SKM-1 treated with dmso at 0.1 percent for 144 hours (cell line): ENCODE measurements at regions not wholly inside any gene's neighbourhood (a gene's known extent, or its start where the extent isn't known, plus 50 kb on each side); places are given as distances from the start of the nearest gene placed in this dataset.

ENCODE experiments used
- DNase-seq: peaks from one replicate; lab custom pipeline; 2025; ENCODE audit not compliant: unreplicated experiment; lab: John Stamatoyannopoulos, UW

GRCh38 chr9:17967731-17968130 is 388.9 kb downstream of the SH3GL2 start:
- no peak for DNase-seq

DNA sequence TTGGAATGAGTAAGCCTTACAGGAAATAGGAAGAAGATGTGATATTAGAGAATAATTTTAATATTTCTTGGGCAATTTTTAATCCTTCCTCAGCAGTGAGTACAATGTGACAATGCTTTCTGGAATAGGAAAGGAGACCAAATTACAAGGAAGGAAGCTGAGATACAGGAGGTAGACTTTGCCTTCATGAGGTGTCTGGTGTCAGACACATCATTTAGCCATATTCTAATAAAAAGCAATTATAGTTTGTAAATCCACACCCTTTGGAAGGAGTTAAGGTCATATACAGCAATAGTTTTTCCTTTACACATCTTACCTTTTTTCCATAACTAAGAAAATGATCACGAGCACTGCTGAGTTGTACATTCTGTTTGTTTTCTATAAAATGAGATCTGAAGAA is 390.4 kb downstream of the SH3GL2 start:
- DNase-seq = no peak

DNA sequence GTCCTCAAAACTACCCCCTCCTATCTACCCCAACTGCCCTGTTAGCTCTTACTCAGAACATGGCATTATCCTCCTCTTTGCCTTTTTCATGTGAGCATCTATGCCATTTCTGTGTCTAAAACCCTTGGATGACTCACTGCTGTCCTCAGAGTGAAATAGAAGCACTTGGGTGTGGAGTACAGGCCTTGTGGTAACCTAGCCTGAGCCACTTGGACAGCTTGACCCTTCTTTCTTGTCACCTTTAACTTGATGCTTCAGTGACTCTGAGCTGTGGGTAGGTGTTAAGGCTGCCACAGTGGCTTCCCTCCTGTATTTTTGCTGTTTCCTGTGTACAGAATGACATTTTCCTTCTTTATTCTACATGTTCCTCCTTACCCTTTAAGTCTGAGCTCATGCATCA is 391.4 kb downstream of the SH3GL2 start:
- DNase-seq = no peak

GRCh38 chr9:17978773-17979172 is 399.9 kb downstream of the SH3GL2 start:
- DNase-seq = no peak

GRCh38 chr9:17986595-17986994 is 407.7 kb downstream of the SH3GL2 start:
- no peak for DNase-seq

- no peak for DNase-seq
Measured at GRCh38 chr9:17987189-17987588, 408.3 kb downstream of the SH3GL2 start.

GRCh38 chr9:17988489-17988888 is 409.6 kb downstream of the SH3GL2 start:
- no peak for DNase-seq

DNA sequence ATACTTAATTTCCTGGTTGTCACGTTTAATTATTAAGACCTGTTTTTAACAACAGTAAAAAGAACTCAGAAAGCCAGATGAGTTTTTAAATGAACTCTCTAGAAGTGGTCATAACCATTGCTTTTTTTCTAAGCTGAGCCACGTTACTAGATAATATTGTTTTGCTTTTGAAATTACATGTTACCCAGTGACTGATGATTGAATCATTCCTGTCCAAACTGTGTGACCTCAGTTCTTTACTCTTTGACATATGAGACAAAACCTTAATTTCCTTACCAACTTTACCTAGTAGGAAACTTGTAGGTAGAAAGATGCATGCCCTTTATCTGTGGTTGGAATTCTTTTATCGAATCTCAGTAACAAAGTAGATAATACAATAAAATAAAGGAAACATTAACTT is 411.7 kb downstream of the SH3GL2 start:
- DNase-seq = no peak

- no peak for DNase-seq
Measured at GRCh38 chr9:17993024-17993423, 414.2 kb downstream of the SH3GL2 start.

- no peak for DNase-seq
Measured at GRCh38 chr9:17994695-17995425, 416.0 kb downstream of the SH3GL2 start.

DNA sequence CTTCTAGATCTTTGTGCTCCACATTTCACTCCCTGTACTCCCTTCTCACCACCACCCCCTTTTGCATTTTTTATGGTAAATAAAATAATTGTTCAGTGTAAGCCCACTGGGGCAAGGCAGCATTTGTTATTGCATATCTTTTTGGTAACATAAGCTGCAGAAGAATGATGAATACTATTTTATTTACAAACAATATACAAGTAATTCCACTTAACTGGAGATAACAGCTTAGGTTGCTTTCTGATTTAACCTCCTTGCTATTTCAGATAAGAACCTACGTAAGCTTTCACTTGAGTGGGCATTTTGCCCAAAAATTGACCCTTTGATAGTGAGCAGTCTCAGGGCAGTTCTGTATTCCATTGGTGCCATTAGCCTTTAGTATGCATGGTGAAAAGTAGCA is 417.9 kb downstream of the SH3GL2 start:
- no peak for DNase-seq

- DNase-seq = no peak
Measured at GRCh38 chr9:18002718-18003438, 424.0 kb downstream of the SH3GL2 start.

- no peak for DNase-seq
Measured at GRCh38 chr9:18006591-18006990, 427.7 kb downstream of the SH3GL2 start.

GRCh38 chr9:18007621-18008020 is 428.8 kb downstream of the SH3GL2 start:
- no peak for DNase-seq

GRCh38 chr9:18009902-18010301 is 431.0 kb downstream of the SH3GL2 start:
- no peak for DNase-seq

GRCh38 chr9:18010492-18010891 is 431.6 kb downstream of the SH3GL2 start:
- no peak for DNase-seq

DNA sequence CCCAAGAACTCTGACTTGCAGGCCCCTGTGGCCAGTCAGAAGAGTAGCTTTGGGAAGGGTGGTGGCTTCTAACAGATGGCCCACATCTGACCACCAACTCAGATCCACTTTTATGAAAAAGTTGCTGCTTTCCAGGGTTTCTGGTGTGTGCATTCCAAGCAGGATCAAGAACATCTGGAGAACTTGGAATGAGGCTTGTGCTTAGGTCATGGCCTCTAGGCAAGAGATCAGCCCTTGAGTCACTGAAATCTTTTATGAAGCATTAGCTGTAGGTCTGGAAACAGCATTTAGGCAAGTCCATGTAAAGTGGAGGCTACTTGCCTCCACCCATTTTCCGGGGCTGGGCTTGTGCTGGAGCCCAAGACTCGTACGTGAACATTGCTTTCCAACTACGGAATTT is 433.3 kb downstream of the SH3GL2 start:
- no peak for DNase-seq

DNA sequence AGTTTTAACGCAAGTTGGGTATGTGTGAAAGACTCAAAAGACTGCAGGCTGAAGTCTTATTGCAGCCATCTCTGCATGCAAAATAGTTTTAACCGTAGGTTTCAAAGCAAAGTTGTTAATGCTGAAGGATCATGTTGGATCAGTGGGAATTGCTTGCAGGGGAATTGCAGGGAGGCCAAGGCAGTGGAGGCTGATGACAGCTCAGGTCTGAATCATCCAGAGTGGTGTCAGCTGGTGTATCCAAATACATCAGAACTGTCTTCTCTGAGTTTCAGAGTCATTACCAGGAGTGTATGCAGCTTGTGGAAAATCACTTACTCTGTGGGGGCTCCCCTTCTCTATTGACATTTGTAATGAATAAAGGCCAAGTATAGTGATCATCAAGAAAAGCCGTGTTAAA is 435.7 kb downstream of the SH3GL2 start:
- DNase-seq = no peak

GRCh38 chr9:18015116-18015515 is 436.2 kb downstream of the SH3GL2 start:
- no peak for DNase-seq

DNA sequence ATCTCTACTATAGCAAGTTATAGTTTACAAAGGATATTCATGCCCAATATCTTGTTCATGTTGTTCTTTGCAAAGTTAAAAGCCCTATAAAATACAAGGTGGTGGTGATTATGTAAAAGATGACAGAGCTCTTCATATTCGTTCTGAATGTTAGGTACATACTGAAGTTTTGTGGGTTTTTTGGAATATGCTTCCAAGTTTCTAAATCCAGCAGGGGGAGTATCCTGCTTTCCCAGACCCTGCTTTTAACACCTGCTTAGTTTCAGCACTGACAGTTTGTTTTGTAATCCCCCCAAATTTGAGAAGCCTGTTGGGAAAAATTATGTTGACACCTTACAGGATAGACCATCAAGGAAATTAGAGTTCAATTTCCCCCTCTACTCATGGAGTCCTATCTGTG is 438.3 kb downstream of the SH3GL2 start:
- no peak for DNase-seq

GRCh38 chr9:18018221-18018620 is 439.4 kb downstream of the SH3GL2 start:
- DNase-seq = no peak

DNA sequence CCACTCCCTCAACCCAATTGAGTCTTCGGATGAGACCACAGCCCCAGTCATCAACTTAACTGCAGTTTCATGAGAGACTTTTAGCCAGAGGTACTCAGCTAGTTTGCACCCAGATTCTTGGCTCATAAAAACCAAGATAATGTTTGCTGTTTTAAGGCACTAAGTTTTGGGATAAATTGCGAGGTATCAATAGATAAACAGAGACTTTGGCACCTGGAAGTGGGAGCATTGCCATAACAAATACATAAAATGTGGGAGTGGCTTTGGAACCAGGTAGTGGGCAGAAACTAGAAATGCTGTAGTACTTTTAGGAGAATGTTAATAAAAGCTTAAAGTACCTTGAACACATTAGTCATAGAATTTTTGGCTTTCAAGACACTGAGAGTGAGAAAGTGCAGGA is 439.8 kb downstream of the SH3GL2 start:
- no peak for DNase-seq
